ENCODE measurements at regions not wholly inside any gene's neighbourhood (a gene's known extent, or its start where the extent isn't known, plus 50 kb on each side); places are given as distances from the start of the nearest gene placed in this dataset.

- no peak for TF ChIP-seq CTCF (IDR thresholded peaks at IDR 0.05; ENCODE audit: insufficient read depth, low read length)
- no peak for TF ChIP-seq POLR2AphosphoS5 (IDR thresholded peaks at IDR 0.05; ENCODE audit: low read depth)
- TF ChIP-seq, protein P1, sequence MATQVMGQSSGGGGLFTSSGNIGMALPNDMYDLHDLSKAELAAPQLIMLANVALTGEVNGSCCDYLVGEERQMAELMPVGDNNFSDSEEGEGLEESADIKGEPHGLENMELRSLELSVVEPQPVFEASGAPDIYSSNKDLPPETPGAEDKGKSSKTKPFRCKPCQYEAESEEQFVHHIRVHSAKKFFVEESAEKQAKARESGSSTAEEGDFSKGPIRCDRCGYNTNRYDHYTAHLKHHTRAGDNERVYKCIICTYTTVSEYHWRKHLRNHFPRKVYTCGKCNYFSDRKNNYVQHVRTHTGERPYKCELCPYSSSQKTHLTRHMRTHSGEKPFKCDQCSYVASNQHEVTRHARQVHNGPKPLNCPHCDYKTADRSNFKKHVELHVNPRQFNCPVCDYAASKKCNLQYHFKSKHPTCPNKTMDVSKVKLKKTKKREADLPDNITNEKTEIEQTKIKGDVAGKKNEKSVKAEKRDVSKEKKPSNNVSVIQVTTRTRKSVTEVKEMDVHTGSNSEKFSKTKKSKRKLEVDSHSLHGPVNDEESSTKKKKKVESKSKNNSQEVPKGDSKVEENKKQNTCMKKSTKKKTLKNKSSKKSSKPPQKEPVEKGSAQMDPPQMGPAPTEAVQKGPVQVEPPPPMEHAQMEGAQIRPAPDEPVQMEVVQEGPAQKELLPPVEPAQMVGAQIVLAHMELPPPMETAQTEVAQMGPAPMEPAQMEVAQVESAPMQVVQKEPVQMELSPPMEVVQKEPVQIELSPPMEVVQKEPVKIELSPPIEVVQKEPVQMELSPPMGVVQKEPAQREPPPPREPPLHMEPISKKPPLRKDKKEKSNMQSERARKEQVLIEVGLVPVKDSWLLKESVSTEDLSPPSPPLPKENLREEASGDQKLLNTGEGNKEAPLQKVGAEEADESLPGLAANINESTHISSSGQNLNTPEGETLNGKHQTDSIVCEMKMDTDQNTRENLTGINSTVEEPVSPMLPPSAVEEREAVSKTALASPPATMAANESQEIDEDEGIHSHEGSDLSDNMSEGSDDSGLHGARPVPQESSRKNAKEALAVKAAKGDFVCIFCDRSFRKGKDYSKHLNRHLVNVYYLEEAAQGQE (IDR thresholded peaks at IDR 0.05; ENCODE audit: insufficient replicate concordance, low read depth), result no peak
- TF ChIP-seq GABPA (IDR thresholded peaks at IDR 0.05; ENCODE audit: low read depth), result no peak
- TF ChIP-seq SPI1 (IDR thresholded peaks at IDR 0.05; ENCODE audit: borderline replicate concordance, low read depth), result peak; percentile 7; the same call in 1 of the 2 replicates
Observed at GRCh38 chr12:68984796-68985573, 52.0 kb upstream of the CPM start.
